ENCODE measurements at regions not wholly inside any gene's neighbourhood (a gene's known extent, or its start where the extent isn't known, plus 50 kb on each side); places are given as distances from the start of the nearest gene placed in this dataset.
"Not testable (repeated sequence)": the region's sequence is repeated elsewhere in the genome, so short reads cannot be mapped to it uniquely, and the experiment has no call there.

DNA sequence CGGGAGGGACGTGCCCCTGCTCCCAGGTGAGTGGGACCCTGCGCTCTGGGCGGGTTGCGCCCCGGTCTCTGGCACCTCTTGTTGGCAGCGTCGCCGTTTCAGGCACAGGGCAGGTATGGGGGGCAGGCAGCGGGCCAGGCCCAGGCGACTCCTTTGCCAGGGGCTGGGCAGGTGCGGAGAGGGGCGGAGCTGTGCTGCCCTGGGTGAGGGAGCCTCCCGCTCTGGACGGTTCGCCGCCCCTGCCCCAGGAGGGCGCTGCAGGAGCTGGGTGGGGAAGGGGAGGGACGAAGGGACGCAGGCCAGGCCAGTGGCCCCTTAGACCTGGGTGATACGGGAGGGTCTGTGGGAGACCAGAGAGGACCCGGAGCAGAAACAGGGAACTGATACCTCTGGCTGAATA is 663.9 kb upstream of the DEFB115 start:
- DNase-seq: no peak

GRCh38 chr20:30594112-30594511 is 663.4 kb upstream of the DEFB115 start:
- no peak for DNase-seq

GRCh38 chr20:30595698-30596097 is 661.8 kb upstream of the DEFB115 start:
- DNase-seq: no peak

DNA sequence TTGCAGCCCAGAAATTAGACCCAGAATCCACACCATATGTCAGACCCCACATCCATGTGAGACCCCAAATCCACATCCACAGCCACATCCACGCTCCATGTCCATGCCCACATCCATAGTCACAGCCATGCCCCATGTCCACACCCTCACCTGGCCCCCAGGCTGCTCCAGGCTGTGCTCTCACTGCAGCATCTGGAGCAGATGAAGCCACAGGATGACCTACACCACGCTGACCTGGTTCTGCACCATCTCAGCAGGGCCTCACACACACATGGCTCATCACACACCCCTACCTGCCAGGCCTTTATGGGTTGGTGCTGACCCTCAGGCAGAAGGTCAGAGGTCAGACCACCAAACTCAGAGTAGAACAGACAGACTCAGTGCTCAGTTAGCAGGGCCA is 660.0 kb upstream of the DEFB115 start:
- not testable (repeated sequence) for DNase-seq

- DNase-seq: no peak
These were observed 658.8 kb upstream of the DEFB115 start for GRCh38 chr20:30598460-30599230.

GRCh38 chr20:30599990-30600389 is 657.5 kb upstream of the DEFB115 start:
- DNase-seq: no peak

GRCh38 chr20:30601974-30602373 is 655.5 kb upstream of the DEFB115 start:
- DNase-seq: no peak

GRCh38 chr20:30602424-30602823 is 655.0 kb upstream of the DEFB115 start:
- DNase-seq: no peak

- DNase-seq: no peak
These were observed 650.5 kb upstream of the DEFB115 start for GRCh38 chr20:30606990-30607389.

- no peak for DNase-seq
These were observed 647.3 kb upstream of the DEFB115 start for GRCh38 chr20:30610029-30610693.

- no peak for DNase-seq
These were observed 646.7 kb upstream of the DEFB115 start for GRCh38 chr20:30610751-30611150.

DNA sequence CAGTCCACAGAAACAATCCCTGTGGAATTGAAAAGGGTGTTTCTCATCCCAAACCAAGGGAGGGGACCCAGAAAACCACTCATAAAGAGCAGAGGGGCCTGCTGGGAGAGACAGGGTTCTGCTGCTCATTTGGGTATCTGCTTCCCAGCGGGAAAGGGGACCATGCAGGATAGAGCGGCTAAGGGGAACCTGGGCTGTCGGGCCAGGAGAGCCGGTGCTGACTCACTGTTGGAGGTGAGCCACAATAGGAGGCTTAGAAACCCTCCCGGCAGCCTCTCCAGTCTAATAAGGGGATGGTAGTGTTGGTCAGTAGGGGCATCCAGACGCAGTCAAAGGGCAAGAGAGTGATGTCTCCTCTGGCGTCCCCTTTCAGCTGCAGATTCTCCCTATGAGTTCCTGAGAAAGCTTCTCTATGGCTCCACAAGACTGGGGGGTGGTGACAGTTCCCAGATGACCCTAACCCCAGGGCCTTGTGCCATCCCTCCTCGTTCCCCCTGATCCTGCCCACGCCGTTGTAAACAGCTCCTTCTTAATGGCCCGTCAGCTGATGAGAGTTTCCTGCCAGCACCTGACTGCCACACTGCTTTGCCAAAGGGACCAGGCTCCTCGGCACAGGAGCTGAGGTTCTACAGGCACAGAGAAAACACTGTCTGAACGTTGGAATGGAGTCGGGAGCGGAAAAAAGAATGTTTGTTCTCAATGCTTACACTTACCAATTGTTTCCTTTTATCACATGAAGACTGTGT is 646.1 kb upstream of the DEFB115 start:
- no peak for DNase-seq

DNA sequence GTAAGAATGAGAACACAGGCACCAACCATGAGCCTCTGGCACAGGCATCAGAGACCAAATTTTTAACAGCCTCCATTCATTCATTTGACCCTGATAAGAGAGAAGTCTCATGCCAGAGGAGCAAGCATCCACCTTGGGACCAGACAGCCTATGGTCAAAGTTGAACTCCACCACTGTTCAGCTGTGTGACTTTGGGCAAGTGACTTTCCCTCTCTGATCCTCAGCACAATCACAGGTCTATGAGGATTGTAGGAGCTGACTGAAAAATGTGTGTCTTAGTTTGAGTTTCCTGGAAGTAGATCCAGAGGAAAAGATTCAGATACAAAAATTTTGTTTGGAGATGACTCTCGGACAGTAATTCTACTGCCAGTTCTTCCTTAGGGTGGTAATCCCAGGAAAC is 645.1 kb upstream of the DEFB115 start:
- no peak for DNase-seq

- DNase-seq: not testable (repeated sequence)
These were observed 636.1 kb upstream of the DEFB115 start for GRCh38 chr20:30621346-30621745.

GRCh38 chr20:30624310-30624709 is 633.2 kb upstream of the DEFB115 start:
- not testable (repeated sequence) for DNase-seq

DNA sequence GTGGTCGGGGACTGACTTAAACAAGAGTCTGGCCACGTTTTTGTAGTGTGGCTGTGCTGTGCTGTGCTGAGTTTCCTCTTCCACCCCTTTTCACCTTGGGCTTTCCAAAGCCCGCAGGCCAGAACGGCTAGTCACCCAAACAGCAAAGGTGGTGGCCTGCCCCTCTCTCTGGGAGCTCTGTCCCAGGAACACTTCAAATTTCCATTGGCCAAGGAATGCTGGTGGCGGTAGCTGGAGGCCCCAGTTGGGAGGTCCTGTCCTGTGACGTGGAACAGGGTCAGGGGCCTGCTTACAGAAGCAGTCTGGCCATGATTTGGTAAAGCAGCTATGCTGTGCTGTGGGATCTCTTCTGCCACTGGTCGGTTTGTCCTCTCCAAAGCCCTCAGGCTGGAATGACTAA is 628.1 kb upstream of the DEFB115 start:
- DNase-seq: not testable (repeated sequence)

DNA sequence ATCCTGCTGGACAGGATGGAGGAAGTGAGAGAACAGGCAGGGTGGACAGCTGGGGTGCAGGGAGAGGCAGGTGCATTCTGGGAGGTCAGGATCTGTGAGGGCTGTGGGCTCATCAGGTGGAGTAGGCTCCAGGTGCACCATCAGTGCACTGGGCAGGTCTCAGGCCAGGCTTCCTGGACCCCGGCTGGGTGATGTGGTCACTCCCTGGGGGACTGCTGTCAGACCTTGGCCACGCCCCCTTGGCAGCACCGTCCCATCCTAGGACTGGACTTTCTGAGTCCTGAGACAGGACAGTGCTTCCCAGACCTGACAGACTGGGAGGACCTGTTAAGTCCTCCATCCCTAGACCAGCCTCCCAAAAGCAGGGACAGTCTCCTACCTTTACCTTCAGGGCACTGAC is 626.7 kb upstream of the DEFB115 start:
- no peak for DNase-seq

DNA sequence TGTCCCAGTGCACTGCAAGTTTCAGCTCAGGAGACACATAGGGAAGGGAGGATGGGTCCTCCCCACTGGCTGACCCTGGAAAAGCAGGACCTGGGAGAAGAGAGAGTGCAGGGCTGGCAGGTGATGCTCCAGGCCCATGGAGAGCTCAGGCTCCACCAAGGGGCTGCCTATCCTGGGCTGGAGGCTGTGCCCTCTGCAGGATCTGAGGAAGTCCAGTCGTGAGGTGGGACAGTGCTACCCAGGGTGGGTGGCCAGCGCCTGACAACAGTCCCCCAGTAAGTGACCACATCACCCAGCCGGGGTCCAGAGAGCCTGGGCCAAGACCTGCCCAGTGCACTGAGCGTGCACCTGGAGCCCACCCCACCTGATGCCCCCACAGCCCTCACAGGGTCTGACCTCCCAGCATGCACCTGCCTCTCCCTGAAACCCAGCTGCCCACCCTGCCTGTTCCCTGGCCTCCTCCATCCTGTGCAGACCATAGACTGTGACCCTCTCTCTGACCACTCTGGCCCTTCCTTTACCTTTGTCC is 626.1 kb upstream of the DEFB115 start:
- DNase-seq: not testable (repeated sequence)

DNA sequence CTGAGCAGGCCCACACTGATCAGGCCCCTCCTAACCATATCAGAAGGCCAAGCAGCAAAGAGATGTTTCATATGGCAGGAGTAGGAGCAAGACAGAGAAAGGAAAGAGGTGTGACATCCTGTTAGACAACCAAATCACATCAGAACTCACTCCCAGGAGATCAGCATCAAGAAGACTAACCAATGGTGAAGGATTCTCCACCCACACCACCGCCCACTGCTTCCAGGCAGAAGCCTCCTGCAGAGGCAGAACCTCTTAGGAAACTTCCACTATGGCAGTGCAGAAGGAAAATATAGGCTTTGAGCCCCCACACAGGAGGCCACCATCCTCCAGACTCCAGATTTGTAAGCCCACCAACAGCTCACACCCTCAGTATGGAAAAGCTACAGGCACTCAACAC is 624.7 kb upstream of the DEFB115 start:
- DNase-seq: not testable (repeated sequence)

GRCh38 chr20:30641522-30641921 is 615.9 kb upstream of the DEFB115 start:
- DNase-seq: not testable (repeated sequence)

GRCh38 chr20:30660982-30661381 is 596.5 kb upstream of the DEFB115 start:
- DNase-seq: not testable (repeated sequence)

DNA sequence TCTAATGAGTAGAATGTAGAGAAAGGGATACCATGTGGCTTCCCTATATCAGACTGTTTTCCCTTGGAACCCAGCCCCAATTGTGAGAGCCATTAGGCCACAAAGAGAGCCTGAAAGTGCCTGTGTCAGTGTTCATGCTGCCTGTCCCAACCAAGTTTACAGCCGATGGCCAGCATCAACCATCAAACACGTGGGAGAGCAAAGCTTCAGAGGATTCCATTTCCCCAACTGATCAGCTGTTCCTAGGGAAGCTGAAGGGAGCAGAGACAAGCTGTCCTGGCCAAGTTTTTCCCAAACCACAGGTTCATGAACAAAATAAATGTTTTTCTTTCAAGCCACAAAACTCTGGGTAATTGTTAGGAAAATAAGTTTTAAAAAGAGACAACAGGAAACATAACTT is 589.0 kb upstream of the DEFB115 start:
- DNase-seq: not testable (repeated sequence)

Data from hindlimb muscle (tissue), 1 donor.